Keratinocyte (primary cell): ENCODE measurements at regions not wholly inside any gene's neighbourhood (a gene's known extent, or its start where the extent isn't known, plus 50 kb on each side); places are given as distances from the start of the nearest gene placed in this dataset.

Experiments used
- EZH2 ChIP-seq: IDR thresholded peaks from one replicate; pipeline ENCODE4 v1.6.1; 2012; ENCODE audit warnings: inconsistent platforms, mild to moderate bottlenecking, low read length, moderate library complexity
- TF ChIP-seq, protein P1 (sequence below), 3 experiments: IDR thresholded peaks in 1 of 3; conservative IDR thresholded peaks in 1 of 3; optimal IDR thresholded peaks in 1 of 3; 2 replicates in 2 of 3; 3 replicates in 1 of 3; pipeline versions ENCODE3 to v1.5.1; 2011; ENCODE audit warnings: low read length in 3 of 3, mild to moderate bottlenecking in 3 of 3, moderate library complexity in 2 of 3, control low read depth in 1 of 3, inconsistent platforms in 1 of 3; ENCODE audit not compliant: insufficient read depth in 2 of 3; ENCODE audit errors: extremely low read depth in 1 of 3

DNA sequence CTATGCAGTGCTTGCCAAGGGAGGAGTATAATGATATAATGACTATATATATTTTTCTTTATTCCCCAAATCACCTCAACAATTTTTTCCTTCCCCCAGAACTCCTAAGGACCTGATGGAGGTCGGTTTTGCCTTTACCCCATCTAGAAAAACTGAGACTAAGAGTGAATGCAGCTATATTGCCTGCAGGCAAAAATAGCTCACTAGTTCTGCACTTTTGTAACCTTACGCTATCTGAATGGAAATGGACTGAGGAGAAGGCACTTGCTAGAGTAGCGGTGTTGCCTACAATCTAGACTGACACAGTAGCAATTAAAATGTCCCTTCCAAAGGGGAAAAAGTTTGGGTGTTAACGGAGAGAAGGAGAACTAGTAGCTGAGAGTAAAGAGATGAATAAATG, 379.5 kb upstream of the SEMA6D start:
- TF ChIP-seq, protein P1, sequence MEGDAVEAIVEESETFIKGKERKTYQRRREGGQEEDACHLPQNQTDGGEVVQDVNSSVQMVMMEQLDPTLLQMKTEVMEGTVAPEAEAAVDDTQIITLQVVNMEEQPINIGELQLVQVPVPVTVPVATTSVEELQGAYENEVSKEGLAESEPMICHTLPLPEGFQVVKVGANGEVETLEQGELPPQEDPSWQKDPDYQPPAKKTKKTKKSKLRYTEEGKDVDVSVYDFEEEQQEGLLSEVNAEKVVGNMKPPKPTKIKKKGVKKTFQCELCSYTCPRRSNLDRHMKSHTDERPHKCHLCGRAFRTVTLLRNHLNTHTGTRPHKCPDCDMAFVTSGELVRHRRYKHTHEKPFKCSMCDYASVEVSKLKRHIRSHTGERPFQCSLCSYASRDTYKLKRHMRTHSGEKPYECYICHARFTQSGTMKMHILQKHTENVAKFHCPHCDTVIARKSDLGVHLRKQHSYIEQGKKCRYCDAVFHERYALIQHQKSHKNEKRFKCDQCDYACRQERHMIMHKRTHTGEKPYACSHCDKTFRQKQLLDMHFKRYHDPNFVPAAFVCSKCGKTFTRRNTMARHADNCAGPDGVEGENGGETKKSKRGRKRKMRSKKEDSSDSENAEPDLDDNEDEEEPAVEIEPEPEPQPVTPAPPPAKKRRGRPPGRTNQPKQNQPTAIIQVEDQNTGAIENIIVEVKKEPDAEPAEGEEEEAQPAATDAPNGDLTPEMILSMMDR (optimal IDR thresholded peaks at IDR 0.05 in 1 of 3, IDR thresholded peaks at IDR 0.05 in 1 of 3, conservative IDR thresholded peaks at IDR 0.05 in 1 of 3; ENCODE audit: extremely low read depth in 1 of 3, insufficient read depth in 2 of 3, low read length in 3 of 3), result no peak
- TF ChIP-seq EZH2, result no peak
